ENCODE measurements at regions not wholly inside any gene's neighbourhood (a gene's known extent, or its start where the extent isn't known, plus 50 kb on each side); places are given as distances from the start of the nearest gene placed in this dataset.

GRCh38 chr4:116531870-116532269 is 553.5 kb downstream of the TRAM1L1 start:
- TF ChIP-seq CTCF (IDR thresholded peaks at IDR 0.05), result no peak
- TF ChIP-seq POLR2A (IDR thresholded peaks at IDR 0.05), result no peak
- TF ChIP-seq EP300 (IDR thresholded peaks at IDR 0.05), result no peak

Measured in suprapubic skin (tissue), 3 donors.